Panc1 (cell line): ENCODE measurements at regions not wholly inside any gene's neighbourhood (a gene's known extent, or its start where the extent isn't known, plus 50 kb on each side); places are given as distances from the start of the nearest gene placed in this dataset.

Source experiments
- CTCF ChIP-seq: fragments of 450-650 bp; IDR thresholded peaks from 2 replicates; pipeline ENCODE4 v1.5.1; 2017; ENCODE audit warnings: mild to moderate bottlenecking
- POLR2AphosphoS5 ChIP-seq: IDR thresholded peaks from 2 replicates; pipeline ENCODE4 v1.6.1; 2012; ENCODE audit warnings: mild to moderate bottlenecking, low read depth, low read length, moderate library complexity
- TCF7L2 ChIP-seq: IDR thresholded peaks from 2 replicates; pipeline ENCODE4 v1.6.1; 2011; ENCODE audit warnings: mild to moderate bottlenecking, low read depth, low read length, inconsistent platforms

- no peak for TF ChIP-seq CTCF
- no peak for TF ChIP-seq TCF7L2
- TF ChIP-seq POLR2AphosphoS5 = no peak
Observed at GRCh38 chr13:90760639-90761038, 586.8 kb upstream of the MIR17HG start.
